NCI-H1105 (cell line): ENCODE measurements at regions not wholly inside any gene's neighbourhood (a gene's known extent, or its start where the extent isn't known, plus 50 kb on each side); places are given as distances from the start of the nearest gene placed in this dataset.

ENCODE experiments used
- DNase-seq: peaks from one replicate; lab custom pipeline; 2025; lab: John Stamatoyannopoulos, UW

GRCh38 chr12:22740656-22741355 is 115.8 kb downstream of the ETNK1 start:
- DNase-seq = no peak

- DNase-seq = no peak
These were observed 118.7 kb downstream of the ETNK1 start for GRCh38 chr12:22743700-22744099.

- no peak for DNase-seq
These were observed 119.2 kb downstream of the ETNK1 start for GRCh38 chr12:22744197-22744596.

GRCh38 chr12:22746720-22747119 is 121.7 kb downstream of the ETNK1 start:
- DNase-seq = no peak

- no peak for DNase-seq
These were observed 130.7 kb downstream of the ETNK1 start for GRCh38 chr12:22755629-22756028.

GRCh38 chr12:22759769-22760674 is 135.1 kb downstream of the ETNK1 start:
- no peak for DNase-seq

- no peak for DNase-seq
These were observed 140.6 kb downstream of the ETNK1 start for GRCh38 chr12:22765421-22766130.

GRCh38 chr12:22766911-22767420 is 142.0 kb downstream of the ETNK1 start:
- no peak for DNase-seq

- DNase-seq = no peak
These were observed 156.4 kb downstream of the ETNK1 start for GRCh38 chr12:22781339-22781738.

- no peak for DNase-seq
These were observed 162.6 kb downstream of the ETNK1 start for GRCh38 chr12:22787557-22787956.

- no peak for DNase-seq
These were observed 163.9 kb downstream of the ETNK1 start for GRCh38 chr12:22788913-22789312.

GRCh38 chr12:22792138-22792537 is 167.2 kb downstream of the ETNK1 start:
- no peak for DNase-seq

GRCh38 chr12:22794017-22794416 is 169.0 kb downstream of the ETNK1 start:
- no peak for DNase-seq

- DNase-seq = no peak
These were observed 172.1 kb downstream of the ETNK1 start for GRCh38 chr12:22796941-22797630.

GRCh38 chr12:22797701-22798100 is 172.7 kb downstream of the ETNK1 start:
- DNase-seq = no peak

- DNase-seq = no peak
These were observed 173.1 kb downstream of the ETNK1 start for GRCh38 chr12:22798116-22798515.

GRCh38 chr12:22799503-22799902 is 174.5 kb downstream of the ETNK1 start:
- DNase-seq = no peak

- DNase-seq = no peak
These were observed 175.4 kb downstream of the ETNK1 start for GRCh38 chr12:22800332-22800731.

GRCh38 chr12:22802883-22803630 is 178.1 kb downstream of the ETNK1 start:
- no peak for DNase-seq

GRCh38 chr12:22803725-22804124 is 178.8 kb downstream of the ETNK1 start:
- DNase-seq = no peak

- no peak for DNase-seq
These were observed 183.9 kb downstream of the ETNK1 start for GRCh38 chr12:22808860-22809259.
